MM.1S (cell line): ENCODE measurements at regions not wholly inside any gene's neighbourhood (a gene's known extent, or its start where the extent isn't known, plus 50 kb on each side); places are given as distances from the start of the nearest gene placed in this dataset.

ENCODE experiments used
- CTCF ChIP-seq: fragments of 300-600 bp; sonication (generic); IDR thresholded peaks from 2 replicates; pipeline ENCODE4 v1.5.1; 2016; ENCODE audit warnings: antibody characterized with exemption, low read length, mixed read lengths
- EZH2 ChIP-seq: fragments of 300-600 bp; sonication (generic); optimal IDR thresholded peaks from 2 replicates; pipeline ENCODE3; 2017; ENCODE audit warnings: low read depth, mild to moderate bottlenecking, antibody characterized with exemption, low read length, mixed read lengths
- EZH2phosphoT487 ChIP-seq: fragments of 300-600 bp; sonication (generic); IDR thresholded peaks from 2 replicates; pipeline ENCODE4 v1.6.1; 2018; ENCODE audit warnings: antibody characterized with exemption, low read length

GRCh38 chr13:91144486-91144885, 203.0 kb upstream of the MIR17HG start:
- TF ChIP-seq CTCF (no peak), EZH2phosphoT487 (no peak), EZH2 (no peak)
